Transverse colon (tissue), 4 donors: ENCODE measurements at regions not wholly inside any gene's neighbourhood (a gene's known extent, or its start where the extent isn't known, plus 50 kb on each side); places are given as distances from the start of the nearest gene placed in this dataset.

Experiments used
- DNase-seq: peaks from one replicate; pipeline ENCODE4 v3.0.0-alpha.2; 2019
- H3K27ac ChIP-seq, 4 donors: fragments of 200-600 bp; sonication (generic); 2 replicates each; pipeline ENCODE4 v1.5.1; 2016 to 2018; ENCODE audit warnings: inconsistent platforms in 4 of 4
- H3K27me3 ChIP-seq: fragments of 200-600 bp; sonication (generic); 2 replicates; pipeline ENCODE4 v1.5.1; 2017; ENCODE audit warnings: inconsistent platforms
- H3K36me3 ChIP-seq, 4 donors: fragments of 200-600 bp; sonication (generic); 2 replicates each; pipeline ENCODE4 v1.5.1; 2017 to 2019; ENCODE audit warnings: inconsistent platforms in 4 of 4
- H3K4me1 ChIP-seq, 4 donors: fragments of 200-600 bp; sonication (generic); 2 replicates each; pipeline ENCODE4 v1.5.1; 2017 to 2020; ENCODE audit warnings: inconsistent platforms in 4 of 4
- H3K4me3 ChIP-seq, 4 donors: fragments of 200-600 bp; sonication (generic); 1 replicate in 1 of 4; 2 replicates in 3 of 4; pipeline versions ENCODE4 v1.5.1 to v1.6.1; 2017 to 2019; ENCODE audit warnings: inconsistent platforms in 4 of 4
- H3K9me3 ChIP-seq, 2 donors: fragments of 200-600 bp; sonication (generic); 2 replicates each; pipeline ENCODE4 v1.5.1; 2017 to 2019; ENCODE audit warnings: inconsistent platforms in 2 of 2
- CTCF ChIP-seq, 5 experiments: fragments of 200-600 bp in 3 of 5; fragments of 450-650 bp in 2 of 5; sonication (generic) in 3 of 5; IDR thresholded peaks; 1 replicate in 2 of 5; 2 replicates in 3 of 5; pipeline ENCODE4 v1.5.1; 2016 to 2017; ENCODE audit warnings: antibody characterized with exemption in 5 of 5, inconsistent platforms in 3 of 5, mild to moderate bottlenecking in 2 of 5, moderate library complexity in 1 of 5
- EP300 ChIP-seq: sonication (generic); formaldehyde crosslinking; IDR thresholded peaks from one replicate; pipeline ENCODE4 v1.6.1; 2017; ENCODE audit warnings: antibody characterized with exemption, low read depth
- POLR2A ChIP-seq: fragments of 450-650 bp; IDR thresholded peaks from one replicate; pipeline ENCODE4 v1.6.1; 2016; ENCODE audit warnings: antibody characterized with exemption, mild to moderate bottlenecking, moderate library complexity
- POLR2AphosphoS5 ChIP-seq, 3 donors: sonication (generic); formaldehyde crosslinking; IDR thresholded peaks; one replicate each; pipeline ENCODE4 v1.6.1; 2016; ENCODE audit warnings: antibody characterized with exemption in 3 of 3
- WGBS, 2 donors: methylation state at CpG; one replicate each; pipeline ENCODE4 v1.1.5; 2018; ENCODE audit warnings: low coverage in 1 of 2; 5-methylcytosine and 5-hydroxymethylcytosine counted together
- in situ Hi-C, 4 donors: fragments of 200-750 bp; cut with MboI; loops; one replicate each; pipeline versions ENCODE4 v1.15.0 to v1.15.1; 2017; ENCODE audit warnings: low sequenced_read_pairs in 3 of 4, low pct_ligation_motif_present in 1 of 4, low pct_unique_long_range_greater_than_20kb in 1 of 4
- intact Hi-C: fragments of 100-400 bp; cut with DNase I; formaldehyde crosslinking; loops from one replicate; pipeline ENCODE4 v1.15.1; 2023; ENCODE audit warnings: low total_unique reads

GRCh38 chr13:34452831-34453230 is 489.2 kb upstream of the NBEA start:
- Histone ChIP-seq H3K27ac (no peak overlapping the region), H3K27me3 (no peaks in the 10 kb centered on the region), H3K9me3 (no peaks in the 10 kb centered on the region), H3K36me3 (no peaks in the 10 kb centered on the region), H3K4me3 (no peak overlapping the region), H3K4me1 (no peaks in the 10 kb centered on the region)
- intact Hi-C loops (no loop called here), in situ Hi-C loops (no loop called here)
- no peak for DNase-seq
- TF ChIP-seq CTCF (IDR thresholded peaks at IDR 0.05) (no peak), EP300 (no peak), POLR2AphosphoS5 (IDR thresholded peaks at IDR 0.05) (no peak), POLR2A (no peak)

- TF ChIP-seq EP300 (no peak), POLR2AphosphoS5 (IDR thresholded peaks at IDR 0.05) (peak in 1 of 3 donors; percentile 12)
- in situ Hi-C loops (no loop called here), intact Hi-C loops (no loop called here)
- Histone ChIP-seq H3K4me1 (peaks cover 0 to 8% (median 2%) of the 10 kb centered on the region in 4 donors), H3K27ac (peak overlapping the region in 2 of 4 donors; percentile 6 to 51), H3K4me3 (no peak overlapping the region), H3K9me3 (no peaks in the 10 kb centered on the region), H3K27me3 (no peaks in the 10 kb centered on the region), H3K36me3 (no peaks in the 10 kb centered on the region)
- no peak for DNase-seq
- 21 to 23% methylated on average over 4 of the region's 4 CpGs for WGBS, 2 donors
These were observed 483.0 kb upstream of the NBEA start for GRCh38 chr13:34458756-34459715.

GRCh38 chr13:34459856-34460255 is 482.2 kb upstream of the NBEA start:
- H3K27ac ChIP-seq: peak overlapping the region in 1 of 4 donors; percentile 51
- H3K36me3 ChIP-seq: no peaks in the 10 kb centered on the region
- peaks cover 0 to 8% (median 2%) of the 10 kb centered on the region in 4 donors for H3K4me1 ChIP-seq
- H3K27me3 ChIP-seq: no peaks in the 10 kb centered on the region
- no peaks in the 10 kb centered on the region for H3K9me3 ChIP-seq
- no peak overlapping the region for H3K4me3 ChIP-seq
- no peak for DNase-seq
- in situ Hi-C loops (no loop called here), intact Hi-C loops (no loop called here)
- WGBS, 2 donors: 67 to 68% methylated on average over 3 to 8 of the region's 8 CpGs
- TF ChIP-seq POLR2AphosphoS5 (IDR thresholded peaks at IDR 0.05): no peak
- no peak for TF ChIP-seq CTCF (IDR thresholded peaks at IDR 0.05)
- no peak for TF ChIP-seq POLR2A
- TF ChIP-seq EP300: no peak

GRCh38 chr13:34462843-34463242 is 479.2 kb upstream of the NBEA start:
- Histone ChIP-seq H3K4me1 (peaks cover 0 to 9% (median 4%) of the 10 kb centered on the region in 4 donors), H3K27ac (no peak overlapping the region), H3K4me3 (no peak overlapping the region), H3K27me3 (no peaks in the 10 kb centered on the region), H3K9me3 (no peaks in the 10 kb centered on the region), H3K36me3 (no peaks in the 10 kb centered on the region)
- no peak for TF ChIP-seq EP300
- no peak for TF ChIP-seq POLR2AphosphoS5 (IDR thresholded peaks at IDR 0.05)
- TF ChIP-seq POLR2A: no peak
- no peak for TF ChIP-seq CTCF (IDR thresholded peaks at IDR 0.05)
- intact Hi-C loops (no loop called here), in situ Hi-C loops (no loop called here)
- 48 to 76% methylated on average over 2 to 4 of the region's 4 CpGs for WGBS, 2 donors
- no peak for DNase-seq
